Sigmoid colon (tissue), 4 donors: ENCODE measurements at regions not wholly inside any gene's neighbourhood (a gene's known extent, or its start where the extent isn't known, plus 50 kb on each side); places are given as distances from the start of the nearest gene placed in this dataset.

Experiments used
- EP300 ChIP-seq, 4 donors: sonication (generic); formaldehyde crosslinking; IDR thresholded peaks; one replicate each; pipeline ENCODE4 v1.6.1; 2017; ENCODE audit warnings: antibody characterized with exemption in 4 of 4
- POLR2AphosphoS5 ChIP-seq, 4 donors: sonication (generic); formaldehyde crosslinking; IDR thresholded peaks; one replicate each; pipeline ENCODE4 v1.6.1; 2017; ENCODE audit warnings: antibody characterized with exemption in 4 of 4
- TF ChIP-seq, protein P1 (sequence below), 4 experiments: fragments of 450-650 bp in 3 of 4; fragments of 200-600 bp in 1 of 4; IDR thresholded peaks; one replicate each; pipeline ENCODE4 v1.5.1; 2016 to 2019; ENCODE audit warnings: antibody characterized with exemption in 4 of 4, mild to moderate bottlenecking in 3 of 4, moderate library complexity in 2 of 4

DNA sequence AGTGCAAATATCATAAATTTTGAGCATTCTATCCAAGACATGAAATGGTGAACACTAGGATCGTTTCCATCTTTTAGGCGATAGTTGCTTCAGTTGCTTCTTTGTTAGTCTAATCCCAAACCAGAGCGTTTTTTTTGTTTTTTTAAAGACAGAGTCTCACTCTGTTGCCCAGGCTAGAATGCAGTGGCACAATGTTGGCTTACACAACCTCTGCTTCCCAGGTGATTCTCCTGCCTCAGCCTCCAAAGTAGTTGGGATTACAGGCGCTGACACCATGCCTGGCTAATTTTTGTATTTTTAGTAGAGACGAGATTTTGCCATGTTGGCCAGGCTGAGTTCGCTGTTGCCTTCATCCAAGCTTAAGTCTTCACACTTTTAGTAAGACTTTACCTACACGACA is 265.3 kb downstream of the SHQ1 start:
- TF ChIP-seq, protein P1, sequence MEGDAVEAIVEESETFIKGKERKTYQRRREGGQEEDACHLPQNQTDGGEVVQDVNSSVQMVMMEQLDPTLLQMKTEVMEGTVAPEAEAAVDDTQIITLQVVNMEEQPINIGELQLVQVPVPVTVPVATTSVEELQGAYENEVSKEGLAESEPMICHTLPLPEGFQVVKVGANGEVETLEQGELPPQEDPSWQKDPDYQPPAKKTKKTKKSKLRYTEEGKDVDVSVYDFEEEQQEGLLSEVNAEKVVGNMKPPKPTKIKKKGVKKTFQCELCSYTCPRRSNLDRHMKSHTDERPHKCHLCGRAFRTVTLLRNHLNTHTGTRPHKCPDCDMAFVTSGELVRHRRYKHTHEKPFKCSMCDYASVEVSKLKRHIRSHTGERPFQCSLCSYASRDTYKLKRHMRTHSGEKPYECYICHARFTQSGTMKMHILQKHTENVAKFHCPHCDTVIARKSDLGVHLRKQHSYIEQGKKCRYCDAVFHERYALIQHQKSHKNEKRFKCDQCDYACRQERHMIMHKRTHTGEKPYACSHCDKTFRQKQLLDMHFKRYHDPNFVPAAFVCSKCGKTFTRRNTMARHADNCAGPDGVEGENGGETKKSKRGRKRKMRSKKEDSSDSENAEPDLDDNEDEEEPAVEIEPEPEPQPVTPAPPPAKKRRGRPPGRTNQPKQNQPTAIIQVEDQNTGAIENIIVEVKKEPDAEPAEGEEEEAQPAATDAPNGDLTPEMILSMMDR (IDR thresholded peaks at IDR 0.05), result no peak
- no peak for TF ChIP-seq POLR2AphosphoS5 (IDR thresholded peaks at IDR 0.05)
- no peak for TF ChIP-seq EP300 (IDR thresholded peaks at IDR 0.05)
